Mucosa of rectum (tissue), 2 donors: ENCODE measurements at regions not wholly inside any gene's neighbourhood (a gene's known extent, or its start where the extent isn't known, plus 50 kb on each side); places are given as distances from the start of the nearest gene placed in this dataset.

Experiments
- H3K27ac ChIP-seq, 2 donors: one replicate each; pipeline ENCODE4 v1.7.0; 2013; ENCODE audit warnings: inconsistent platforms in 2 of 2, low read depth in 2 of 2, low read length in 2 of 2
- H3K27me3 ChIP-seq, 2 donors: one replicate each; pipeline ENCODE4 v1.7.0; 2013; ENCODE audit warnings: low read length in 2 of 2; ENCODE audit not compliant: control insufficient read depth in 2 of 2, insufficient read depth in 2 of 2
- H3K36me3 ChIP-seq, 2 donors: one replicate each; pipeline ENCODE4 v1.7.0; 2013; ENCODE audit warnings: low read length in 2 of 2; ENCODE audit not compliant: control insufficient read depth in 2 of 2, insufficient read depth in 2 of 2
- H3K4me1 ChIP-seq, 2 donors: one replicate each; pipeline ENCODE4 v1.7.0; 2013; ENCODE audit warnings: low read length in 2 of 2, mild to moderate bottlenecking in 1 of 2; ENCODE audit not compliant: control insufficient read depth in 2 of 2, insufficient read depth in 2 of 2
- H3K4me3 ChIP-seq, 2 donors: one replicate each; pipeline ENCODE4 v1.7.0; 2013; ENCODE audit warnings: low read length in 2 of 2
- H3K9ac ChIP-seq, 2 donors: one replicate each; pipeline ENCODE4 v1.7.0; 2013; ENCODE audit warnings: low read length in 2 of 2, low read depth in 1 of 2, mild to moderate bottlenecking in 1 of 2
- H3K9me3 ChIP-seq, 2 donors: one replicate each; pipeline ENCODE4 v1.7.0; 2013; ENCODE audit warnings: low read length in 2 of 2; ENCODE audit not compliant: control insufficient read depth in 2 of 2
- donor health status: healthy.
- donor health status: Normal muscosa, but diverticular disease.

- no peaks in the 10 kb centered on the region for H3K4me1 ChIP-seq
- no peak overlapping the region for H3K4me3 ChIP-seq
- no peaks in the 10 kb centered on the region for H3K36me3 ChIP-seq
- no peak overlapping the region for H3K9ac ChIP-seq
- H3K9me3 ChIP-seq: no peaks in the 10 kb centered on the region
- H3K27ac ChIP-seq: no peak overlapping the region
- H3K27me3 ChIP-seq: peaks cover 0 to 3% of the 10 kb centered on the region in 2 donors
These were observed 101.5 kb upstream of the TMC3 start for GRCh38 chr15:81475471-81475870.

GRCh38 chr15:81473946-81474345 lies 99.9 kb upstream of the TMC3 start:
- Histone ChIP-seq H3K27ac (no peak overlapping the region), H3K9ac (no peak overlapping the region), H3K4me1 (no peaks in the 10 kb centered on the region), H3K4me3 (no peak overlapping the region), H3K9me3 (no peaks in the 10 kb centered on the region), H3K36me3 (no peaks in the 10 kb centered on the region), H3K27me3 (peaks cover 0 to 3% of the 10 kb centered on the region in 2 donors)

- no peaks in the 10 kb centered on the region for H3K4me1 ChIP-seq
- H3K27ac ChIP-seq: no peak overlapping the region
- no peaks in the 10 kb centered on the region for H3K9me3 ChIP-seq
- no peak overlapping the region for H3K9ac ChIP-seq
- H3K27me3 ChIP-seq: peaks cover 0 to 3% of the 10 kb centered on the region in 2 donors
- H3K4me3 ChIP-seq: no peak overlapping the region
- no peaks in the 10 kb centered on the region for H3K36me3 ChIP-seq
These were observed 99.2 kb upstream of the TMC3 start for GRCh38 chr15:81473177-81473576.

- Histone ChIP-seq H3K27me3 (peaks cover 0 to 3% of the 10 kb centered on the region in 2 donors), H3K4me1 (no peaks in the 10 kb centered on the region), H3K9ac (no peak overlapping the region), H3K4me3 (no peak overlapping the region), H3K27ac (no peak overlapping the region), H3K36me3 (no peaks in the 10 kb centered on the region), H3K9me3 (no peaks in the 10 kb centered on the region)
These were observed 97.1 kb upstream of the TMC3 start for GRCh38 chr15:81471151-81471550.

GRCh38 chr15:81469154-81469553 lies 95.1 kb upstream of the TMC3 start:
- H3K9ac ChIP-seq: no peak overlapping the region
- H3K27ac ChIP-seq: no peak overlapping the region
- H3K9me3 ChIP-seq: no peaks in the 10 kb centered on the region
- H3K27me3 ChIP-seq: peaks cover 0 to 3% of the 10 kb centered on the region in 2 donors
- no peaks in the 10 kb centered on the region for H3K4me1 ChIP-seq
- no peaks in the 10 kb centered on the region for H3K36me3 ChIP-seq
- no peak overlapping the region for H3K4me3 ChIP-seq

GRCh38 chr15:81466741-81467140 lies 92.7 kb upstream of the TMC3 start:
- H3K27ac ChIP-seq: no peak overlapping the region
- no peaks in the 10 kb centered on the region for H3K4me1 ChIP-seq
- H3K36me3 ChIP-seq: no peaks in the 10 kb centered on the region
- H3K4me3 ChIP-seq: no peak overlapping the region
- no peaks in the 10 kb centered on the region for H3K9me3 ChIP-seq
- peaks cover 0 to 2% of the 10 kb centered on the region in 2 donors for H3K27me3 ChIP-seq
- no peak overlapping the region for H3K9ac ChIP-seq

GRCh38 chr15:81454024-81454423 lies 80.0 kb upstream of the TMC3 start:
- Histone ChIP-seq H3K4me1 (no peaks in the 10 kb centered on the region), H3K9ac (no peak overlapping the region), H3K27me3 (no peaks in the 10 kb centered on the region), H3K36me3 (no peaks in the 10 kb centered on the region), H3K9me3 (no peaks in the 10 kb centered on the region), H3K4me3 (no peak overlapping the region), H3K27ac (no peak overlapping the region)

- no peak overlapping the region for H3K4me3 ChIP-seq
- H3K27me3 ChIP-seq: no peaks in the 10 kb centered on the region
- H3K9me3 ChIP-seq: peaks cover 0 to 3% of the 10 kb centered on the region in 2 donors
- H3K36me3 ChIP-seq: no peaks in the 10 kb centered on the region
- no peak overlapping the region for H3K9ac ChIP-seq
- no peaks in the 10 kb centered on the region for H3K4me1 ChIP-seq
- no peak overlapping the region for H3K27ac ChIP-seq
These were observed 76.7 kb upstream of the TMC3 start for GRCh38 chr15:81450721-81451120.

GRCh38 chr15:81449836-81450474 lies 75.9 kb upstream of the TMC3 start:
- Histone ChIP-seq H3K36me3 (no peaks in the 10 kb centered on the region), H3K9ac (no peak overlapping the region), H3K27me3 (no peaks in the 10 kb centered on the region), H3K4me1 (no peaks in the 10 kb centered on the region), H3K4me3 (no peak overlapping the region), H3K27ac (no peak overlapping the region), H3K9me3 (peaks cover 0 to 3% of the 10 kb centered on the region in 2 donors)

- H3K27ac ChIP-seq: no peak overlapping the region
- no peaks in the 10 kb centered on the region for H3K4me1 ChIP-seq
- H3K9ac ChIP-seq: no peak overlapping the region
- H3K4me3 ChIP-seq: no peak overlapping the region
- H3K9me3 ChIP-seq: peaks cover 0 to 3% of the 10 kb centered on the region in 2 donors
- no peaks in the 10 kb centered on the region for H3K36me3 ChIP-seq
- H3K27me3 ChIP-seq: no peaks in the 10 kb centered on the region
These were observed 69.2 kb upstream of the TMC3 start for GRCh38 chr15:81443040-81443820.
